Epithelial cell of esophagus (primary cell): ENCODE measurements at regions not wholly inside any gene's neighbourhood (a gene's known extent, or its start where the extent isn't known, plus 50 kb on each side); places are given as distances from the start of the nearest gene placed in this dataset.
"Not testable (repeated sequence)": the region's sequence is repeated elsewhere in the genome, so short reads cannot be mapped to it uniquely, and the experiment has no call there.

Source experiments
- DNase-seq: peaks from one replicate; pipeline ENCODE4 v3.0.0; 2010; ENCODE audit warnings: low read depth
- H3K4me3 ChIP-seq: 2 replicates; pipeline ENCODE4 v1.5.1; 2011; ENCODE audit warnings: mild to moderate bottlenecking, low read length, control low read depth
- TF ChIP-seq, protein P1 (sequence below): IDR thresholded peaks from 2 replicates; pipeline ENCODE4 v1.5.1; 2011; ENCODE audit warnings: low read depth, mild to moderate bottlenecking, low read length, control low read depth, inconsistent platforms; ENCODE audit not compliant: insufficient read depth; ENCODE audit errors: missing control alignments

DNA sequence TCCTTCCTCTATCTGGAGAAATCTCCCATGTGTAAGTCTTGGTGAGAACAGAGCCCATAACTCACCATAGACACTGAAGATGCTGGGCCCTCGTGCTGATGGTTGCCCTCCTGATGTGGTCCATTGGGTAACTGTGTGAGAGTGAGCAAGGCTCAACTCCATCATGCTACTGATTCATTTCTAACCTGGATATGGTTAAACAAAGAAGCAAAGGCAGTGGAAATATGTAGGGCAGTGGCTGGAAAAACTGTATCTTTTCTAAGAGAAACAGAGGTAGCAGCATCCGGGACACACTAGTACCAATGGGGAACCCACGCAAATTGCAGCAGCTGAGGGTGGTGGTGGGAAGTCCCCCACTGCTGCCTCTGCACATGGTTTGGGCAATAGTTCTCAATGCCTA, 221.7 kb downstream of the KLF6 start:
- TF ChIP-seq, protein P1, sequence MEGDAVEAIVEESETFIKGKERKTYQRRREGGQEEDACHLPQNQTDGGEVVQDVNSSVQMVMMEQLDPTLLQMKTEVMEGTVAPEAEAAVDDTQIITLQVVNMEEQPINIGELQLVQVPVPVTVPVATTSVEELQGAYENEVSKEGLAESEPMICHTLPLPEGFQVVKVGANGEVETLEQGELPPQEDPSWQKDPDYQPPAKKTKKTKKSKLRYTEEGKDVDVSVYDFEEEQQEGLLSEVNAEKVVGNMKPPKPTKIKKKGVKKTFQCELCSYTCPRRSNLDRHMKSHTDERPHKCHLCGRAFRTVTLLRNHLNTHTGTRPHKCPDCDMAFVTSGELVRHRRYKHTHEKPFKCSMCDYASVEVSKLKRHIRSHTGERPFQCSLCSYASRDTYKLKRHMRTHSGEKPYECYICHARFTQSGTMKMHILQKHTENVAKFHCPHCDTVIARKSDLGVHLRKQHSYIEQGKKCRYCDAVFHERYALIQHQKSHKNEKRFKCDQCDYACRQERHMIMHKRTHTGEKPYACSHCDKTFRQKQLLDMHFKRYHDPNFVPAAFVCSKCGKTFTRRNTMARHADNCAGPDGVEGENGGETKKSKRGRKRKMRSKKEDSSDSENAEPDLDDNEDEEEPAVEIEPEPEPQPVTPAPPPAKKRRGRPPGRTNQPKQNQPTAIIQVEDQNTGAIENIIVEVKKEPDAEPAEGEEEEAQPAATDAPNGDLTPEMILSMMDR, result no peak
- DNase-seq, result no peak

GRCh38 chr10:3560628-3561027, 224.4 kb downstream of the KLF6 start:
- not testable (repeated sequence) for H3K4me3 ChIP-seq, DNase-seq

More for the DNA sequence above, 221.7 kb downstream of the KLF6 start:
- H3K4me3 ChIP-seq, result no peak overlapping the region

- peak; percentile 21 for DNase-seq
- TF ChIP-seq, protein P1, result no peak
- H3K4me3 ChIP-seq, result no peak overlapping the region
These were observed 225.5 kb downstream of the KLF6 start for GRCh38 chr10:3559527-3559926.

DNA sequence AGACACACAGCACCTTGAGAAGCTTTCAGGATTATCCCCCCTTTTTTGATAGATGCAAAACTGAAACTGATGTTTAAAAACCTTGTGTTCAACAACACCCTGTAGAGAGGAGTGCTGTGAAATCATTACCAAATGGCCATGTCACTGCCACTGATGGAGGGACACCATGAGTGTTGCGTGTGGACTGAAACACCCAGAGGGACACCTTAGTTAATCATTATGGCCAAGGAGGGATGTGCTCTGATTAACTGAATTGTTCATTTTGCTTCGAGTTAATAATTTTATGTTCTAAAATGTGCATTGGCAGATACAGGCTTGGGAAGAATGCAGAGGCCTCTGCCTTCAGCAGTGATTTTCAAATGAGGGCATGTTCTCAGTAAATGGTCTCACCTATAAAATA, 226.0 kb downstream of the KLF6 start:
- H3K4me3 ChIP-seq, result no peak overlapping the region
- DNase-seq, result no peak
- TF ChIP-seq, protein P1, result no peak

DNA sequence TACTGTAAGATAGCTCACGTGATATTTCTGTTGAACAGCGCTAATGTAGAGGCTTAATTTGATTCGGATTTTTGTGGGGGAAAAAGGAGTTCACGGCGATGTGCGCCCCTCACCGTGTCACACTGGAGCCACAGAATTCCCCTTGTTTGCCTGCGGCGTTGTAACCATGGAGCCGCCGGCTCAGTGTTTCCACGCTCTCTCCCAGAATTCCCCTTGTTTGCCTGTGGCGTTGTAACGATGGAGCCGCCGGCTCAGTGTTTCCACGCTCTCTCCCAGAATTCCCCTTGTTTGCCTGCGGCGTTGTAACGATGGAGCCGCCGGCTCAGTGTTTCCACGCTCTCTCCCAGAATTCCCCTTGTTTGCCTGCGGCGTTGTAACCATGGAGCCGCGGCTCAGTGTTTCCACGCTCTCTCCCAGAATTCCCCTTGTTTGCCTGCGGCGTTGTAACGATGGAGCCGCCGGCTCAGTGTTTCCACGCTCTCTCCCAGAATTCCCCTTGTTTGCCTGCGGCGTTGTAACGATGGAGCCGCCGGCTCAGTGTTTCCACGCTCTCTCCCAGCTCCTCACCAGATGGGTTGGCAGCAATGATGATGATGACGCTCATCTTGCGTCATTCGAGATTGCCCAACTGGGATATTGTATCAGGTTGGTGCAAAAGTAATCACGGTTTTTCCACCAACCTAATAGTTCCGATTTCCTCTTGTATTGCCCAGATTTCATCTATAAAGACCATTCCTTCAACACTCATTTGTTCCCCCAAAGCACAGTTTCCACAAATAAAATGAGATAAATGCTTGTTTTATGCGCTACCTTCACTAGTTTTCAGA, 228.6 kb downstream of the KLF6 start:
- H3K4me3 ChIP-seq, result peak overlapping the region; percentile 13
- DNase-seq, result not testable (repeated sequence)

DNA sequence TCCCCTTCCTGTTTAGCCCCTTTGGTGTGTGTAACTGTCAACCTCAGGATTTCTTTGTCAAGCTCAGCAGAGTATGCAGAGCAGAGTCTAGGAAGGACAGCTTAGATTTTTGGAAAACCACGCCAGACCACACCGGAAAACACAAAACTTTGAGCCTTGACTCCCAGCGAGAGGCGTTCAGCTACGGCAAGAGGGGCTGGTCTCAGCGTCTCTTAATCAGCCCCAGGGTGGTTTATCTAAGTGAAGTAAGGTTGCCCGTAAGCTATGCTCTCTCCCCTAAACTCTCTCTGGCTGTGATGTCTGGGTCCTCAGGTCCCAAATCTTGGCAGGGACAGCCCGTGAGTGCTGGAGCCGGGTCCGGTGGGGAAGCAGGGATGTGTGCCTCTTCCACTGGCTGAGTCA, 230.9 kb downstream of the KLF6 start:
- TF ChIP-seq, protein P1, result no peak
- no peak overlapping the region for H3K4me3 ChIP-seq
- DNase-seq, result no peak

DNA sequence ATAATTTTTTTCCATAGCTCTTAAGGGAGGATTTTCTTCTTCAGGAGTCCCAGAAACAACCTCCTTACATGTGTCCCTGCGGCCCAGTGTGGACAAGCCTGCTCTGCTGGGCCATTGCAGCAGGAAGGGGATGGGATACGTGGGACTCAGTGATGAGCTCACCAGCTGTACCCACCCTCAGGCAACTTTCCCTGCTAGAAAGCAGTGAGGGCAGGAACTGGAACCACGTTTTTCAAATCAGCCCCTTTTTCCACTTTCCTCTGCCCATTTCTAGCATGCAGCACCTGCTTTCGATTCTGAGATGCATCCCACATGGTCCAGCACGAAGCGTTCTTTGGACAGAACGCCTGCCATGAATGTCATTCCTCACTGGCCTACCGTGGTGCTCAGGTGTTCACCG, 232.7 kb downstream of the KLF6 start:
- TF ChIP-seq, protein P1, result no peak
- DNase-seq, result peak; percentile 28
- no peak overlapping the region for H3K4me3 ChIP-seq

DNA sequence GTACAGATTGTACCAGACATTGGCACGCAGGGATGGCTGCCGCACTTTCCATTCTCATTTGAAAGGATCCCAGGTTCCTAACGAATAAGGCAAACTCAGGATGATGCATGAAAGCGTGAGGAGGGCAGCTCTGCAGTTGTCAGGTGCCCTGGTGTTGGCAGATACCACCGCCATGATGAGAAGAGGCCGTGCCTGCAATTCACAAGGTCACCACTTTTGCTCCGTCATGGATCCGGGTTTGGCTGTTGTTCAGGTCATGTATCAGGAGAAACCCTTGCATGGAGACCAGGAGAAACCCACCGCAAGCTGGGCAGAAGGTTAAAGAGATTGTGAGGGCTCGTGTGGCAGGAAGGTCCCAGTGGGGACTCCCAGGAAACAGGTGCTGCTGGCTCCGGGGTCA, 233.2 kb downstream of the KLF6 start:
- TF ChIP-seq, protein P1, result no peak
- no peak overlapping the region for H3K4me3 ChIP-seq

More for the DNA sequence above, 233.2 kb downstream of the KLF6 start:
- DNase-seq, result no peak
